Ishikawa (cell line): ENCODE measurements at regions not wholly inside any gene's neighbourhood (a gene's known extent, or its start where the extent isn't known, plus 50 kb on each side); places are given as distances from the start of the nearest gene placed in this dataset.

Source experiments
- CEBPB ChIP-seq: IDR thresholded peaks from 2 replicates; pipeline ENCODE4 v1.6.1; 2012
- CREB1 ChIP-seq: IDR thresholded peaks from 2 replicates; pipeline ENCODE4 v1.6.1; 2012; ENCODE audit warnings: low read depth
- EGR1 ChIP-seq: IDR thresholded peaks from 2 replicates; pipeline ENCODE4 v1.6.1; 2012
- EP300 ChIP-seq: IDR thresholded peaks from 2 replicates; pipeline ENCODE4 v1.6.1; 2012; ENCODE audit warnings: borderline replicate concordance
- FOXM1 ChIP-seq: IDR thresholded peaks from 2 replicates; pipeline ENCODE4 v1.6.1; 2012; ENCODE audit warnings: low read depth, borderline replicate concordance
- NFIC ChIP-seq: IDR thresholded peaks from 2 replicates; pipeline ENCODE4 v1.6.1; 2012
- RAD21 ChIP-seq: IDR thresholded peaks from 2 replicates; pipeline ENCODE4 v1.6.1; 2012; ENCODE audit warnings: low read depth
- REST ChIP-seq: IDR thresholded peaks from 2 replicates; pipeline ENCODE4 v1.6.1; 2012; ENCODE audit warnings: low read depth, mild to moderate bottlenecking
- TAF1 ChIP-seq: IDR thresholded peaks from 2 replicates; pipeline ENCODE4 v1.6.1; 2012; ENCODE audit warnings: low read depth, mild to moderate bottlenecking
- TEAD4 ChIP-seq: IDR thresholded peaks from 2 replicates; pipeline ENCODE4 v1.6.1; 2012
- YY1 ChIP-seq: IDR thresholded peaks from 2 replicates; pipeline ENCODE4 v1.6.1; 2012; ENCODE audit warnings: low read depth
- ZBTB7A ChIP-seq: IDR thresholded peaks from 2 replicates; pipeline ENCODE4 v1.6.1; 2012; ENCODE audit warnings: low read depth
- TF ChIP-seq, protein P1 (sequence below): IDR thresholded peaks from 2 replicates; pipeline ENCODE4 v1.6.1; 2012
- TF ChIP-seq, protein P2 (sequence below): IDR thresholded peaks from 2 replicates; pipeline ENCODE4 v1.6.1; 2012

GRCh38 chr18:8899000-8899399 lies 193.6 kb downstream of the MTCL1 start:
- TF ChIP-seq CEBPB (no peak), CREB1 (no peak), TEAD4 (no peak), RAD21 (no peak), YY1 (no peak), REST (no peak), EGR1 (no peak), FOXM1 (no peak), NFIC (no peak), TAF1 (no peak), EP300 (no peak), ZBTB7A (no peak)
- TF ChIP-seq, protein P1, sequence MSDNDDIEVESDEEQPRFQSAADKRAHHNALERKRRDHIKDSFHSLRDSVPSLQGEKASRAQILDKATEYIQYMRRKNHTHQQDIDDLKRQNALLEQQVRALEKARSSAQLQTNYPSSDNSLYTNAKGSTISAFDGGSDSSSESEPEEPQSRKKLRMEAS: no peak
- TF ChIP-seq, protein P2, sequence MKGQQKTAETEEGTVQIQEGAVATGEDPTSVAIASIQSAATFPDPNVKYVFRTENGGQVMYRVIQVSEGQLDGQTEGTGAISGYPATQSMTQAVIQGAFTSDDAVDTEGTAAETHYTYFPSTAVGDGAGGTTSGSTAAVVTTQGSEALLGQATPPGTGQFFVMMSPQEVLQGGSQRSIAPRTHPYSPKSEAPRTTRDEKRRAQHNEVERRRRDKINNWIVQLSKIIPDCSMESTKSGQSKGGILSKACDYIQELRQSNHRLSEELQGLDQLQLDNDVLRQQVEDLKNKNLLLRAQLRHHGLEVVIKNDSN: no peak
